Stimulated activated CD8-positive, alpha-beta memory T cell treated with anti-CD3 and anti-CD28 coated beads, Interleukin-15, amount 100 ng/mL, for 1 hour (primary cell): ENCODE measurements at regions not wholly inside any gene's neighbourhood (a gene's known extent, or its start where the extent isn't known, plus 50 kb on each side); places are given as distances from the start of the nearest gene placed in this dataset.
"Not testable (repeated sequence)": the region's sequence is repeated elsewhere in the genome, so short reads cannot be mapped to it uniquely, and the experiment has no call there.

Experiments used
- DNase-seq: peaks from one replicate; pipeline ENCODE4 v3.0.0-alpha.2; 2020; ENCODE audit warnings: low read depth

- DNase-seq, result not testable (repeated sequence)
These were observed 164.0 kb downstream of the HRH4 start for GRCh38 chr18:24624421-24624820.

- no peak for DNase-seq
These were observed 167.3 kb downstream of the HRH4 start for GRCh38 chr18:24627644-24628315.

GRCh38 chr18:24628326-24628725, 167.9 kb downstream of the HRH4 start:
- DNase-seq, result no peak

- no peak for DNase-seq
These were observed 169.5 kb downstream of the HRH4 start for GRCh38 chr18:24629921-24630320.

- DNase-seq, result no peak
These were observed 170.0 kb downstream of the HRH4 start for GRCh38 chr18:24630346-24630880.

GRCh38 chr18:24631243-24632025, 171.0 kb downstream of the HRH4 start:
- DNase-seq, result no peak

GRCh38 chr18:24632158-24632988, 171.9 kb downstream of the HRH4 start:
- DNase-seq, result no peak

GRCh38 chr18:24633121-24633520, 172.7 kb downstream of the HRH4 start:
- DNase-seq, result no peak

GRCh38 chr18:24649571-24649970, 189.1 kb downstream of the HRH4 start:
- DNase-seq, result no peak

- DNase-seq, result no peak
These were observed 191.0 kb downstream of the HRH4 start for GRCh38 chr18:24651434-24651833.

GRCh38 chr18:24656050-24656449, 195.6 kb downstream of the HRH4 start:
- DNase-seq, result no peak

GRCh38 chr18:24656551-24657443, 196.4 kb downstream of the HRH4 start:
- DNase-seq, result no peak

- no peak for DNase-seq
These were observed 197.0 kb downstream of the HRH4 start for GRCh38 chr18:24657444-24657842.

GRCh38 chr18:24658302-24658701, 197.9 kb downstream of the HRH4 start:
- no peak for DNase-seq

GRCh38 chr18:24659827-24660720, 199.6 kb downstream of the HRH4 start:
- DNase-seq, result no peak

GRCh38 chr18:24660956-24661355, 200.5 kb downstream of the HRH4 start:
- no peak for DNase-seq

- DNase-seq, result no peak
These were observed 202.0 kb downstream of the HRH4 start for GRCh38 chr18:24662412-24662821.

- DNase-seq, result no peak
These were observed 202.6 kb downstream of the HRH4 start for GRCh38 chr18:24663026-24663425.

- no peak for DNase-seq
These were observed 208.6 kb downstream of the HRH4 start for GRCh38 chr18:24669015-24669414.

GRCh38 chr18:24669502-24669901, 209.1 kb downstream of the HRH4 start:
- no peak for DNase-seq
